ENCODE measurements at regions not wholly inside any gene's neighbourhood (a gene's known extent, or its start where the extent isn't known, plus 50 kb on each side); places are given as distances from the start of the nearest gene placed in this dataset.
"Not testable (repeated sequence)": the region's sequence is repeated elsewhere in the genome, so short reads cannot be mapped to it uniquely, and the experiment has no call there.

DNA sequence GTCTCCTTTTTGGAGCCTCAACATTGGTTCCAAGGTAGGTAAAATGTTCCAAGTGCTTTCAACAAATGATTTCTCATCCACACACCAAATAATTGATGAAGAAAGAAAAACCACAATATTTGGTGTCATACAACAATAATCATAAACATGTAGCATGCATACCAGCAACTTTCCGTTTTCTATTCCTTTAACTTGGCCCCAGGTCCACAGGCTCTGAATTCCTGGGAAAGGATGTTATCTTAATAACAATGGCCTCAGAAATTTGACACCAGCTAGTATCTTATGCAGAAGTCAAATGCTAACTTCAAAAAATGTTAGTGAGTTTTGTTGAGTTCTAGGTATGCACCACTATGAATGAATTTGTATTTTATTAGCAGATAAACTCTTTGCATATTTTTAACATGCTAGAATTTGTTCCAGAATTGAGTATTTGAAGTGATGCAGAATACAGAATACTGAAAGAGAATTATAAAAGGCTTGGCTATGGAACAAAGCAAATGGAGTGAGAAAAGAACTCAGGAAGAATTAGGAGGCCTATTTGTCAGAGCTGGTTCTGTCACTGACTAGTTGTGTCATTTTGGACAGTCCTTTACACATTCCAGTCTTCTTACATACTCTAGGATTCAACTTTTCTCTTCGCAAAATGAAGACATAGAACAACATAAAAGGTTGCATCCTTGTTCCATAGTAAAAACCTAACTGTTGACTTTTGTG is 435.3 kb upstream of the TNC start:
- intact Hi-C loops (cut with DNase I): no loop called here

DNA sequence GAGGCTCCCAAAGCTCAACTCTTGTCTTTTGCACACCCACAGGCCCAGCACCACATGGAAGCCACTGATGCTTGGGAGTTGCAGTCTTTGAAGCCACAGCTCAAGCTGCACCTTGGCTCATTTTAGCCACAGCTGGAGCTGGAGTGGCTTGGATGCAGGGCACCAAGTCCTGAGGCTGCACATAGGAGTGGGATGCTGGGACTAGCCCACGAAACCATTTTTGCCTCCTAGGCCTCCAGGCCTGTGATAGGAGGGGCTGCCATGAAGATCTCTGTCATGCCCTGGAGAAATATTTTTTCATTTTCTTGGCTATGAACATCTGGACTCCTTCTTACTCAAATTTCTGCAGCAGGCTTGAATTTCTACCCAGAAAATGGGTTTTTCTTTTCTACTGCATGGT is 438.5 kb upstream of the TNC start:
- intact Hi-C loops (cut with DNase I): no loop called here
- DNase-seq: no peak

More for the DNA sequence above, 435.3 kb upstream of the TNC start:
- DNase-seq: no peak

DNA sequence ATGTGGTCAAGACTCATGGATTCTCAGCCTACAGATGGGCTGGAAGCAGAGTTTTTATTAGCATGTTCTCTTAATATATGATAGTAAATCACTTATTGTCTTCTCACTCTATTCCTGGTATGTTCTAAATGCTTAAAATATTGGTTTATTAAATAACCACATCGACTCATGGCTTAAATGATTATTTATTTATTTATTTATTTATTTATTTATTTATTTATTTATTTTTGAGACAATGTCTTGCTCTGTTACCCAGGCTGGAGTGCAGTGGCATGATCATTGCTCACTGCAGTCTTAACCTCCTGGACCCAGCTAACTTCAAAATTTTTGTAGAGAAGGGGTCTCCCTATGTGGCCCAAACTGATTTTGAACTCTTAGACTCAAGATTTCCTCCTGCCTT is 457.2 kb upstream of the TNC start:
- intact Hi-C loops (cut with DNase I): no loop called here
- no peak for DNase-seq

DNA sequence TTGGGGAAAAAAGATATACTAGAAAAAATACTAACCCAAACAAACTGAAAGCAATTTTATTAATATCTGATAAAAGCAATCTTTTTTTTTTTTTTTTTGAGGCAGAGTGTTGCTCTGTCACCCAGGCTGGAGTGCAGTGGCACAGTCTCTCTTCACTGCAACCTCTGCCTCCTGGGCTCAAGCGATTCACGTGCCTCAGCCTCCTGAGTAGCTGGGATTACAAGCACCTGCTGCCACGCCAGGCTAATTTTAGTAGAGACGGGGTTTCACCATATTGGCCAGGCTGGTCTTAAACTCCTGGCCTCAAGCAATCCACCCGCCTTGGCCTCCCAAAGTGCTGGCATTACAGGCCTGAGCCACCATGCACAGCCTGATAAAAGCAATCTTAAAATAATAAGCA is 467.5 kb upstream of the TNC start:
- DNase-seq; intact Hi-C loops (cut with DNase I): not testable (repeated sequence)

DNA sequence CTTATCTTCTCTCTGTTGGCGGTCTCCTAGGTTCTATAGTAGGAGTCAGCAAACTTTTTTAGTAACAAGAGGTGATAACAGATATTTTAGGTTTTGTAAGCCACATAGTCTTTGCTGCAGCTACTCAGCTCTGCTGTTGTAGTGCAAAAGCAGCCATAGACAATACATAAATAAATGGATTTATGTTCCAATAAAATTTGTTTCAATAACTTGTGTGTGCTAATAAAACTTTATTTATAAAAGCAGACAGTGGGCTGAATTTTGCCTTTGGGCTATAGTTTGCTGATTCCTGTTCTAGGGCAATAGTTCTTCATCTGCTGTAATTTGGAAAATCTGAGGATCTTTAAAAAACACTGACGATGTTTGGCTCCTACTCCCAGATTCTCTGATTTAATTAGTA is 469.4 kb upstream of the TNC start:
- intact Hi-C loops (cut with DNase I): no loop called here
- no peak for DNase-seq

DNA sequence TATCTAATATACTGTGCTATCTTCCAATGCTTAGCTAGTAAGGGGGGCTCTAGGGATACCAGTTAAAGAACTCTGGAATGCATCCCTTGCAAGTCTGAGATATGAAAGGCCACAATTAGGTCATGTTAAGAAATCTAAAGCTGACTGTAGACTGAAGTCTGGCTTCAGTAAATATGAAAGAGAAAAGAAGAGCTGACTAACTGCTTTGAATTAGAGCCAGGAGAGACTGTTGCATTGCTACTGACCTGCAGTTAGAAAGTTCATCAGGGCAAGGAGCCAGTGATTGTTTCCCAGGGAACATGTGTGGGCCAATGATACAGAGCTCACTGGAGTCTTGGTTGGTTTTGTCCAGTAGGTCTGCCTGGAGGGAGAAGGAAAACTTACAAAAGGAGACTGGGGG is 472.1 kb upstream of the TNC start:
- intact Hi-C loops (cut with DNase I): loop anchor here (5.0 to 10.0 kb wide), 2 partner anchors 982 to 1065 kb away; no protein-coding TSS in a partner anchor

DNA sequence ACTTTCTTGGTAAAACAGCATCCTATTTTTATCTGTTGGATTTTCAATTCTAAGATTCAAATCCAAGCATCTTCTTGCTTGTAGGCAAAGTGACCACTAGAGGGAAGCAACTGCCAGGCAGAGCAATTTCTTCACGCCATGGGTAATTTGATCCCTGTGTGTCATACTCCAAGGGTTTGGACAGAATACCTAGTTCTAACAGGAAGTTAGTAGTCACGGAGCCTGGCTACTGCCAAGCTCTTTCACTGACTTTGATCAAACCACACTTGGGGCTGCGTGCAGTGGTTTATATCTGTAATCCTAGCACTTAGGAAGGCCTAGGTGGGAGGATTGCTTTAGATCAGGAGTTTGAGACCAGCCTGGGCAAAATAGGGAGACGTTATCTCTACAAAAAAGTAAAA is 473.6 kb upstream of the TNC start:
- peak in 33 of 42 donors; percentile 3 to 73 (median 37) for DNase-seq
- intact Hi-C loops (cut with DNase I): loop anchor here (5.0 to 10.0 kb wide), 2 partner anchors 981 to 1063 kb away; no protein-coding TSS in a partner anchor

More for the DNA sequence above, 472.1 kb upstream of the TNC start:
- no peak for DNase-seq

DNA sequence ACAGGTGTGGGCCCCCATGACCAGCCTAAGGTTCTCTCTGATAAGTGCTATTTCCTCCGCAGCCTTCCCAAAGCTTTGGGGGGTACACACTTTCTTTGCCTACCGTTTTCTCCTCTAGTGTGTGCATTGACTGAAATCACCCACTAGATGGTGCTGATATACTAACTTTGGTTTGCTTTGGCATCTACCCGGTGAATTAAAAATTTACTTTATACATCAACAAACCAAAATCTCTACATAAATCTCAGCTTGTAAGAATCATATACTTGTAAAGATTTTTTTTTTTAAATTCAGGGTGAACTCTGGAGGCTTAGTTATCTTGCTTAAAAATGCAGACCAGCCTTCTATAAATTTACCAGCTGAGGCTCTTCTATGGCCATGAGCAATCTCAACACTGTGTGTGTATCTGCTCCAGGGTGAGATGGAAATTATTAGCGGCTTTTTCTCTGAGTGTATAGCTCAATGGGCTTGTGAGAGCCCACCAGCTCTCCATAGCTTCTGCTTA is 475.7 kb upstream of the TNC start:
- peak in 14 of 42 donors; percentile 2 to 65 (median 26) for DNase-seq
- intact Hi-C loops (cut with DNase I): loop anchor here (5.0 to 10.0 kb wide), 2 partner anchors 979 to 1061 kb away; no protein-coding TSS in a partner anchor

DNA sequence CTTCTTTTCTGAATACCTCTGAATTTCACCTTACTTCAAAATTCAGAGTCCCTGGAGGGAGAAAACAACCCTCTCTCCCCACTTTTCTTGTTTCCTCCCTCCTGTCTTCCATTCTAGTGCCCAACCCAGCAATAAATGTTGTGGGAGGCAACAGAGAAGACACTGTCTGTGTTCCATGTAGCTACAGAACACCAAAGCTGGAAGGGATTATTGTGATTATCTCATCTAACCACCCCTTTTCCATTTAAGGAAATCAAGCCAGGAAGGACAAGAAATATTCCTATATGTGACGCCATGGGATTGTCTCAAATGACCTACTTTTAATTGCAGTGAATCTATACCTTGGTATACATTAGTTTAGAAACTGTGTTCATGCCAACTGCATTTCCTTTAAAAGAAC is 476.6 kb upstream of the TNC start:
- intact Hi-C loops (cut with DNase I): loop anchor here (5.0 to 10.0 kb wide), 2 partner anchors 978 to 1060 kb away; no protein-coding TSS in a partner anchor
- DNase-seq: no peak

DNA sequence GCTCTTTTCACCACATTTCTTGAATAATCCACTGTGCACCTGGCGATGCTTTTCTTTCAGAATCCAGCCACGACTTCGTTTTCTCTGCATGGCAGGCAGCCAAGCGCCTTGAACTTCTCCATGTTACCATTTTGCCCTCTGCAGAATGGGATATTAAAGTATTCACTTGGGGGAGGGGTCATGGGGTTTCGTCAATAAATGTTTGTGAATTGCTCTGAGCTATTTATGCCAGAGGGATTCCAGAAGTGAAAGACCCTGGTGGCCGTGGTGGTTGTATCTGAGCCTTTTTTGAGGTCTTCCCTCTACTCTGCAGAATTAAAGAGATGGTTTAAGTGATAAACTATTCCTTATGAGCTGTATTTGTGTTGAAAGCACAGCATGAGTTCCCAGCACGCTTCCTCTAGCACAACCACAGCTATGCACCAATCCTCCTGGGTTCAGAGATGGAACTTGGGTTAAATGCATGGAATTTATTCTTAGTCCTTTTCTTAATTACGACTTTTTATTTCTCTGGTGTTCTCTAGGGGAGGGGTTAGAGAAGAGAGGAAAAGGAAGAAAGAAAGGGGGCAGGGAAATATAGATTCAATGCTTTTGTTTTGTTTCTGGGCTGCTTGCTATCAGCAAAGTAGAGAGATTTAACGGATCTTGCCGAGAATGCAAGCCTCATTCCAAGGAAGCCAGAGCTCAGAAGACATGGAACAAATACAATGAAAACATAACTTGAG is 478.2 kb upstream of the TNC start:
- intact Hi-C loops (cut with DNase I): loop anchor here (10.0 kb wide), 1 partner anchor 1059 kb away; no protein-coding TSS in a partner anchor
- DNase-seq: no peak

DNA sequence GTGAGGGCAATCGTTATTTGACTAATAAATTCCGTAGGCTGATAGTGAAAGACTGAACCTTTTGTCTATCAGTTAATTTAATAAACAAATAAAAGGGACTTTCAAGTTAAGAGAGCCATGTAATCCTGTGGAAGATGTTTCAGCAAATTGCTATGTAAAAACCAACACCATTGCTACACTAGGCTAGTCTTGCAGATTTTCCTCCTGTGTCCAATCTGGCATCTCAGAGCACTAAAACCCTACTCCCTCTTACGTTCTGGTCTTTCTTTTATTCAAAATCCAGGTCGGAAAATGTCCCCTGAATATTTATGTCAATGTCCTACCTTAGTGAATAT is 478.8 kb upstream of the TNC start:
- intact Hi-C loops (cut with DNase I): loop anchor here (10.0 kb wide), 1 partner anchor 1058 kb away; no protein-coding TSS in a partner anchor
- DNase-seq: no peak

DNA sequence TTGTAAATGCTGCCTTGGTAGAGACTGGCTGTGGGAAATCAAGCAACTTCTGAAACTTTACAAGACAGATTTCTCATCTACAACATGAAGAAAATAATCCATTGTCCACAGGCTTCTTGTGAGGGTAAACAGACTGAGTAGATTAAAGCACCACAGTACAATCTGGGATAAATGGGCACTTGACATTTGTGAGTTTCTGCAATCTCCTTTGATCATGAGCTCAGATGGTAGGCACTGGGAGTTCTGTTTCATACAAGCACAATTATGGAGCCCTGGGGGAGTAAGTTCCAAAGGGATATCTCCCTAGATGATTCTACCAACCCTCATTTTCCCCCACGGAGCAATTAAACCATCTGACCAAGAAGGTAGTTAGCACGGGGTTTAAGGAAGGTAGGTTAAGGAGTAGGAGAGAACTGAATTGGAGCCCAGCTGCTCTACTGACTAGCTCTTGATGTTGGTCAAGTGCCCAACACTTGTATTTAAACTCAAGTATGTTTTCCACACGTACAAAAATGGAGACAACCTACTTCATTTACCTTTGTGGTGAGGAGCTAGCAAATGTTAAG is 479.5 kb upstream of the TNC start:
- intact Hi-C loops (cut with DNase I): loop anchor here (10.0 kb wide), 1 partner anchor 1057 kb away; no protein-coding TSS in a partner anchor
- DNase-seq: no peak

DNA sequence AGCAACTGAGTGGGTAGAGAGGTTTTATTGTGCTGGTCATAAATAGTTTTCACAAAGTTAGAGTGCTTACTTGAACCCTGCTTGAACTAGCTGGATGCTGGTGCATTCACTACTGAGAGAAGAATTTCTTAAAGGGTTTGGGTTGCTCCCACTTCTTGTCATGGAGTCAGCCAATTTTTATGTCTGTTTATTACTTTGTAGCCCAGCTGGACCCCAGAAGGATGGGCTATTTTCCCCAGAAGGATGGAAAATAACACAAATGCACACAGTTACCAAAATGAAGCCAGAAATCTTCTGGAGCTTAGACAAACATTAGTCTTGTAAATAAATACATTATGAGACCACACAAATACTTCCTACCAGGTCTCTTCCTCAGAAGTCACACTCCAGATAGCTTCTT is 480.8 kb upstream of the TNC start:
- DNase-seq: no peak
- intact Hi-C loops (cut with DNase I): loop anchor here (10.0 kb wide), 1 partner anchor 1056 kb away; no protein-coding TSS in a partner anchor

DNA sequence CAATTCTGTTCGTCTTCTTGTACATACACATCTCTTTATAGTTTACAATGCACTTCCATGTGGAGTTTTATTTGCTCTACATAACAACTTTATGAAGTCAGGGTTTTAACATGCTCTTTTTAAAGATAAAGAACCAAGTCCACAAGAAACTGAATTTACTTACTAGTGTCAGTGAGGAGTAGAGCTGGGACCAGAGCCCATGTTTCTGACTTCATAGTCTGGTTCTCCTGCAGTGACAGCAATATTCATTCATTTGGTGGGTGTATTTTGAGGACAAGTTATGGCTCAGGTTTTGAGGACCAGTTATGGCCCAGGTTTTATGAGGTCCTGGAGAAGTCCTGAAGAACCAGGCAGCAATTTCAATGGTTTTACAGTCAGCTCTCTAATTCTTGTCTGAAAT is 481.9 kb upstream of the TNC start:
- intact Hi-C loops (cut with DNase I): loop anchor here (10.0 kb wide), 1 partner anchor 1055 kb away; no protein-coding TSS in a partner anchor
- DNase-seq: no peak

DNA sequence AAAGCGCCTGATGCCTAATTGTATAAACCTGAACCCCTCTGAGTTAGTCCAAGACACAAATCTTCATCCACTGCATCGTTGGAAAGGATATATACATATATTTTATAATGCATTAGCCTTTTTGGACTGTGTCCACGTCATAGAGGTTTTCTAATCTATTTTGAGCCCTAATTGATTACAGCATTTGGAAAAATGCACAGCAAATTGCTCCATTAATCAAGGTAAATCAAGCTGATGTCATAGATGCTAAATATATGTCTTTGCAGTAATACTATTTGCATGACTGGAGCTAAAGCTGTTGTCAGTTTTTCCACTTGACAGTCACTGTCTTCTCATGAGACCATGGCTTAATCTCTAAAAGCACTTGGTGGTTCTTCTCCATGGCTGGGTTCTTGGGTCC is 483.5 kb upstream of the TNC start:
- DNase-seq: no peak
- intact Hi-C loops (cut with DNase I): no loop called here

DNA sequence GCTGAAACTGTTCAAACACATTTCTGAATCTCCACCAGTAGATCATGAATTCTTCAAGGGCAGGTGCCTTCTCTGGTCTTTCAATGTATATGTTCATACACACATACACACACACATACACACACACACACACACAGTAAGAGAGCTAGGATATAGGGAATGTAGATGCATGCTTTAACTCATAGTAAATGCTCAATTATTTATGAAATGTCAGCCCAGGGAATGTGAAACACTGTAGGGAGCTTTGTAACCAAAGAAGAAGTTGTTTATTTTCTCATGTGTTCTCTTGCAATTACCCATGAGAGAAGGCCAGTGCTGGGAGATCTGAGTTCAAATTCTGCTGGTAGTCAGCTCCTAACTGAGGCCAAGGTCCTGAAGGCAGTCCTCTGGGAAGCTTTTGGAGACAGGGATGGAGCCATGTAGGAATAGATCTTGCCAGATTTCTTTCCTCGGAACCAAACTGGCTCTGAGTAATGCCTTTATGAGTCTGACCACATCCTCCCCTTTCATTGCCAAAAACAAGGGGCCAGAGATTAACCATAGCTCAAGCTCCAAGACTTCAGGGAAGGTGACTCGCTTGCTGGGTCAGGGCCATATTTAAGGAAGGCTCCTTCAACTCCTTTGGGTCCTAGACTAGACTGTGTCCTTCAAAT is 487.0 kb upstream of the TNC start:
- no peak for DNase-seq
- intact Hi-C loops (cut with DNase I): no loop called here

DNA sequence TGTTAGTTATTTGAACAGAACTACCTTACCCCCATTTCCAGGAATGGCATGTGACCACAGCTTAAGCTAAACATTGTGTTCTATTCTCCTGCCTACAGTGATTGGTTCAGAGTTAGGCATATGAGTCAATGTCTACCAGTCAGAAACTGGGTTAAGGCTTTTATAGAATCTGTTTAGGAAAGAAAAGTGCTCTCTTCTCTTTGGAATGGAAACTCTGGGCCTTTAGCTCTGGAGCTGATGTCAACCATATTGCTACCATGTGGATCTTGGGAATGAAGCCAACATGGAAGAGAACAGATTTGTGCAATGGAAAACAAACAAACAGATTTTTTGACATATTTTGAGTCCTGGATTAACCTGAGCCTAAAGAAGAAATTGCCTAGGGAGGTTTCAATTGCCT is 488.9 kb upstream of the TNC start:
- no peak for DNase-seq
- intact Hi-C loops (cut with DNase I): no loop called here

DNA sequence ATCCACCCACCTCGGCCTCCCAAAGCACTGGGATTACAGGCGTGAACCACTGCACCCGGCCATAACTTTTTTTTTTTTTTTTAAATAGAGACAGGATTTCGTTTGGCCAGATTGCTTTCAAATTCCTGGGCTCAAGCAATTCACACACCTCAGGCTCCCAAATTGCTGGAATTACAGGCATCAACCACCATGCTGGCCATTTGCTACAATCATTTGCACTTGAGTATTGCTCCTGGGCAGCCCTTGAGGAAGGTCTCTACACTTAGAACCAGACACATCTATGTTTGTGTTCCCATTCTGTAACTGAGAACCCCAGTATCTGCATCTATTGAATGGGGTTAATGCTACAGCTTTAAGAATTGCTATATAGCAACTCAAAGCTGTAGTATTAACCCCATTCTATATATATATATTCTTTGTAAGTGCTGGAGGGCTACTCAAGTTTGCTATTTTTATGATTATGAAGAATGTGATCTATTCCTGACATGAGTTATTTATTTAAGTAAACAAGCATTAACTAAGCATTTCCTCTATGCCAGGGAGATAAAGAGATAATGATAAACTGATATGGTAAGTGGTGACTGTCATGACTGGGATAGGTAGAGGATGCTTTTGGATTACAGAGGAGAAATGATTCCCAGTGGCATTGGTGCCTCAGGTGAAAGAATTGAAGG is 496.5 kb upstream of the TNC start:
- intact Hi-C loops (cut with DNase I): no loop called here

DNA sequence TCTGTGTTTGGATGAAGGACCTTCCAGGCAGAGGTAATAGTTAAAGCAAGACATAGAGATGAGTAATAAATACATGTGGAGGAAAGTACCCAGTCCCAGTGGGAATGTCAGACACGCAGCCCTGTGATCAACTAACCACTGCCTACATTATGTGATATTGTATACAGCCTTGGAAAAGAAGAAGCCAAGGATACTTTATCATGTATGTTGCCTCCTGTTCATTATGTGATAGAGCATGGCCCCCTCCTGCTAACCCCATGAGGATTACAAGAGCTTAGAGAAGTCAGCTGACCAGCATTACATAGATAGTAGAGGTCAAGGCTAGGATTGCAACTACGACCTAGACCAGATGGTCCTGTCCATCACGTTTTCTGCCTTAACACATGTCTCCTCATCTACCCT is 497.0 kb upstream of the TNC start:
- no peak for DNase-seq
- intact Hi-C loops (cut with DNase I): no loop called here

More for the DNA sequence above, 496.5 kb upstream of the TNC start:
- no peak for DNase-seq

Data from head of caudate nucleus (tissue), 42 donors.